ENCODE measurements at regions not wholly inside any gene's neighbourhood (a gene's known extent, or its start where the extent isn't known, plus 50 kb on each side); places are given as distances from the start of the nearest gene placed in this dataset.

DNA sequence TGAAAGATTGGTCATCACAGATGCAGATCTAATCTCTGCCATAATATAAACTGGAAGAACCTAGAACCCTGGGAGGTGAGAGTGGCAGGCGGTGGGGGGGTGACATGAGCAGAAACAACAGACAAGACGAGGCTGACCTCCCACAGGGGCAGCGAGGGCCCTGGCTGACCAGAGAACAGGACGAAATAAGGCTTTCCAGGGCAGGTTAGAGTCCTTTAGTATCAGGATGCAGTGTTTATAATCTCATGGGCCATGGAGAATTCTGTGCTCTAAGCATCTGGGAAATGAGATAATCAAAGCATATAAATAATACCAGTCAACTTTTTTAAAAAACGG is 102.7 kb upstream of the BCL2L14 start:
- no peaks in the 10 kb centered on the region for H3K36me3 ChIP-seq
- TF ChIP-seq, protein P1, sequence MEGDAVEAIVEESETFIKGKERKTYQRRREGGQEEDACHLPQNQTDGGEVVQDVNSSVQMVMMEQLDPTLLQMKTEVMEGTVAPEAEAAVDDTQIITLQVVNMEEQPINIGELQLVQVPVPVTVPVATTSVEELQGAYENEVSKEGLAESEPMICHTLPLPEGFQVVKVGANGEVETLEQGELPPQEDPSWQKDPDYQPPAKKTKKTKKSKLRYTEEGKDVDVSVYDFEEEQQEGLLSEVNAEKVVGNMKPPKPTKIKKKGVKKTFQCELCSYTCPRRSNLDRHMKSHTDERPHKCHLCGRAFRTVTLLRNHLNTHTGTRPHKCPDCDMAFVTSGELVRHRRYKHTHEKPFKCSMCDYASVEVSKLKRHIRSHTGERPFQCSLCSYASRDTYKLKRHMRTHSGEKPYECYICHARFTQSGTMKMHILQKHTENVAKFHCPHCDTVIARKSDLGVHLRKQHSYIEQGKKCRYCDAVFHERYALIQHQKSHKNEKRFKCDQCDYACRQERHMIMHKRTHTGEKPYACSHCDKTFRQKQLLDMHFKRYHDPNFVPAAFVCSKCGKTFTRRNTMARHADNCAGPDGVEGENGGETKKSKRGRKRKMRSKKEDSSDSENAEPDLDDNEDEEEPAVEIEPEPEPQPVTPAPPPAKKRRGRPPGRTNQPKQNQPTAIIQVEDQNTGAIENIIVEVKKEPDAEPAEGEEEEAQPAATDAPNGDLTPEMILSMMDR (IDR thresholded peaks at IDR 0.05), result no peak
- H3K27ac ChIP-seq, result no peak overlapping the region
- no peaks in the 10 kb centered on the region for H3K9me3 ChIP-seq
- FAIRE-seq (no peak), DNase-seq (no peak), ATAC-seq (no peak)
- 57 to 71% methylated on average over 5 of the region's 5 CpGs for WGBS, 2 donors
- H3K27me3 ChIP-seq, result no peaks in the 10 kb centered on the region
- H3K4me3 ChIP-seq, result no peak overlapping the region
- no peaks in the 10 kb centered on the region for H3K4me1 ChIP-seq
- intact Hi-C loops (cut with DNase I), result no loop called here

DNA sequence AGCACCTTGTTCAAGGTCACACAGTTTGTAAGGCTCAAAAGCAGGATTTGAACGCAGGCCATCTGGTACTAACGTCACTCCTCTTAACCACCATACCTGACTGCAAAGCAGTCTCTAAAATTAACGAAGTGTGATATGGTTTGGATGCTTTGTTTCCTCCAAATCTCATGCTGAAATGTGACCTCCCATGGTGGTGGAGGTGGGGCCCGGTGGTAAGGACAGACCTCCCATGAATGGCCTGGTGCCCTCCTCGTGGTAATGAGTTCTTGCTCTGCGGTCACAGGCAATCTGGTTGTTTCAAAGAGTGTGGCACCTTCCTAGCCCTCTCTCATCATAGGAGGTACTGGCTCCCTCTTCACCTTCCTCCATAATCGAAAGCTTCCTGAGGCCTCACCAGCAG is 102.2 kb upstream of the BCL2L14 start:
- no peak for DNase-seq
- Histone ChIP-seq H3K36me3 (no peaks in the 10 kb centered on the region), H3K27ac (no peak overlapping the region), H3K4me1 (no peaks in the 10 kb centered on the region), H3K9me3 (no peaks in the 10 kb centered on the region), H3K4me3 (no peak overlapping the region), H3K27me3 (no peaks in the 10 kb centered on the region)
- WGBS, 2 donors, result 77 to 78% methylated on average over 7 of the region's 7 CpGs
- no peak for FAIRE-seq
- TF ChIP-seq, protein P1 (IDR thresholded peaks at IDR 0.05), result no peak
- intact Hi-C loops (cut with DNase I), result no loop called here
- ATAC-seq, result no peak

DNA sequence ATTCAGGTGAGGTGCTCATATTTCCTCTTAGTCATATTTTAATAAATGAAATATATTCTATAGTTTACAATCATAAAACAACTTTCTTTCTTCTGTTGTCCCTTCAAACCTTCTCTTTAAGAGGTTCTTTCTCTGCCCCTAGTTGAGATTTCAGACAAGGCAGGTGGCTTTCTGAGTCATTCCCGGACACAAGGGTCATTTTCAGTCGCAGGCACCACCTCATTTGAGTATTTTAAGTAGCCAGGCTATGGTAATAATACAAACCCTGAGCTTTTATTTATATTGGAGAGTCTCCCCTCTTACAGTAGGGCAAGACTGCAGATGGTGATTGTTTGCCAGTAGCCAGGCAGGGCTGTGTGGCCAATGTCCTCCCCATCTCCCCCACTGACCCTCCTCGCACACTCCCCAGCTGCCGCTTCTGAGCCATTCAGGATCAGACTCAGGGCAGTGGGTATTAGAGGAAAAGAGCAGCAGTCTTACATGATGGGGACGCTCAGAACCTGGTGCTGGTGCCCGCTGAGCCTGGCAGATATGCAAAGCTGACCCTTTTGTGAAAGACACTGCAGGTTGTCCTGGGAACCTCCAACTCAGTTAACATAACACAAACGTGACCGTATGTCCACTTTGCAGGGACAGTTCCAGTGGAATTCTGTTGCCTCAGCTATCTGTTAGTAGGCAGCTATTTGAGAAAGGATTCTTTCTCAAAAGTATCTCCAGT is 101.1 kb upstream of the BCL2L14 start:
- ATAC-seq, result no peak
- WGBS, 2 donors, result 72 to 73% methylated on average over 8 of the region's 8 CpGs

DNA sequence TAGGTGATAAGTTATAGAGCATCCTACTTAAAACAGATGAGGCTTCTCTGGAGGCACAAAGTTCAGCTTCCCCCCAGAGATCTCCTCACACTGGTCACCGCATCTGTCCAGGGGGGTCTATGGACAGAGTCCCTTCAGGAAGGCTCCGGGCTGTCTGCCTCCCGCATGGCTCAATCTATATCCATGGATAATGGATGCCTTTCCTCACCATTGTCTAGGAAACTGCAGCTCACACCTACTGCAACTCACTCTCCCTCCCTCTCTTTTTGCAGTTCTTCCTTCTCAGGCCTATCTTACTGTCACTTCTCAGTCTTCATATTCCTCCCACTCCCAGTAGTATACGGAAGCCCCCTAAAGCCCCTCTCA is 100.6 kb upstream of the BCL2L14 start:
- TF ChIP-seq, protein P1 (IDR thresholded peaks at IDR 0.05), result no peak
- intact Hi-C loops (cut with DNase I), result no loop called here
- FAIRE-seq, result no peak
- no peak overlapping the region for H3K4me3 ChIP-seq
- no peak for ATAC-seq
- no peak for DNase-seq
- H3K9me3 ChIP-seq, result no peaks in the 10 kb centered on the region
- H3K27me3 ChIP-seq, result no peaks in the 10 kb centered on the region
- H3K4me1 ChIP-seq, result no peaks in the 10 kb centered on the region
- H3K27ac ChIP-seq, result no peak overlapping the region
- 75 to 89% methylated on average over 4 of the region's 4 CpGs for WGBS, 2 donors
- H3K36me3 ChIP-seq, result no peaks in the 10 kb centered on the region

More for the DNA sequence above, 101.1 kb upstream of the BCL2L14 start:
- DNase-seq (no peak), FAIRE-seq (no peak)
- Histone ChIP-seq H3K4me1 (no peaks in the 10 kb centered on the region), H3K4me3 (no peak overlapping the region), H3K27ac (no peak overlapping the region), H3K9me3 (no peaks in the 10 kb centered on the region), H3K27me3 (no peaks in the 10 kb centered on the region), H3K36me3 (no peaks in the 10 kb centered on the region)
- intact Hi-C loops (cut with DNase I), result no loop called here
- TF ChIP-seq, protein P1 (IDR thresholded peaks at IDR 0.05), result no peak

DNA sequence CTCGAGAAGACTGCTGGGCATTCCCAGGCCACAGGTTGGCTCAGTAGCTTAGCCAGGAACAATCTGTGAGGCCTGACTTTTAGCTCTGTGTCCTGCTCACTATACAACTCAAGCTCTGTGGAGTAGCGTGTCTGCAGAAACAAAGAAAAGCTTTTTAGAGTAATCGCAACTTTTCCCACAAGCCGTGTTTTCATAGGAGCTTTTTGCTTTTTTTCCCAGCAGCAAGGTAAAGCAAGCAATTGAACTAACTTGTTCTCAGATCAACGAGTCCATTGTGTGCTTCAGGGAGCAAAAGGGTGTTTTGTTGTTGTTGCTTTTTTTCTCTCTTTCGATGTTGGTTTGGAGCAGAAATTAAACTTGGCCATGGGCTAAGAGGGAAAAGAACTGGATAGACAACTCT is 97.3 kb upstream of the BCL2L14 start:
- Histone ChIP-seq H3K36me3 (no peaks in the 10 kb centered on the region), H3K27me3 (no peaks in the 10 kb centered on the region), H3K4me3 (no peak overlapping the region), H3K4me1 (no peaks in the 10 kb centered on the region), H3K9me3 (no peaks in the 10 kb centered on the region), H3K27ac (no peak overlapping the region)
- 46 to 57% methylated on average over 6 of the region's 6 CpGs for WGBS, 2 donors
- DNase-seq, result no peak
- no peak for FAIRE-seq
- ATAC-seq, result no peak
- TF ChIP-seq, protein P1 (IDR thresholded peaks at IDR 0.05), result no peak
- intact Hi-C loops (cut with DNase I), result no loop called here

All from pancreas (tissue), 10 donors.